Iris pigment epithelial cell (primary cell): ENCODE measurements at regions not wholly inside any gene's neighbourhood (a gene's known extent, or its start where the extent isn't known, plus 50 kb on each side); places are given as distances from the start of the nearest gene placed in this dataset.
"Not testable (repeated sequence)": the region's sequence is repeated elsewhere in the genome, so short reads cannot be mapped to it uniquely, and the experiment has no call there.

Experiments used
- DNase-seq: peaks from one replicate; pipeline ENCODE4 v3.0.0-alpha.2; 2011; ENCODE audit warnings: low read depth

DNA sequence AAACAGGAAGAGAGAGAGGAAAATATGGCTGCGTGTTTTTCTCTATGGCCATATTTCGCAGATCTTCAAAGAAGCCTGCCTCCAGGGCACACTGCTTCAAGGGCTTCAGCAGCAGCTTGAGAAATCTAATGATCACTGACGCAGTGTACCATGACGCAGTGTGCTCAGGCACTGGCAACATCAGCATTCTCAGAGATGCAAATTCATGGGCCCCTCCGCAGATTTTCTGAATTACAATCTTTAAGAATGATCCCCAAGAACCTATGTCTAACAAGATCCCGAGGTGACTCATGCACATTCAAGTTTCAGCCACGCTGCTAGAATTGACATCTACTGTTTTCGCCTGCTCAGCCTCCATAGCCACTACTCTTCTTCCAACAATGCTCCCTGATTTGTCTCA is 143.9 kb upstream of the ZNF366 start:
- no peak for DNase-seq

DNA sequence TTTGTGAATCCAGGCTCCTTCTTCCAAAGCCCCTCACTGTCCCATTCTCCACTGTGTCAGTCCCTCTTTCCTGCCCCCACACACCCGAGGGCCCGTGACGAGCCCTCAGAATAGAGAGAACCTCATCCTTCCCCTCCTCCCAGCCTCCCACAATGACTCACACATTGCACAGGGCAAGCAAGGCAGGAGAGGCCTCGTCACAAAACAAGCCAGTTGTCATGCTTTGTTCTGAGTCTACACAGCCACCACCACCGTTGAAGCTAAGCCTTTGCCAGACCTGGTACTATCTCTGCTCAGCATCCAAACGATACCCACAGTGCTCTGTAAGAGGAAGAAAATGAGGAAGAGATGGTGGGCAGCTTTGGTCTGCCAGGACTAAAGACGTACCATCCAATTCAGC is 142.2 kb upstream of the ZNF366 start:
- DNase-seq, result peak; percentile 68

DNA sequence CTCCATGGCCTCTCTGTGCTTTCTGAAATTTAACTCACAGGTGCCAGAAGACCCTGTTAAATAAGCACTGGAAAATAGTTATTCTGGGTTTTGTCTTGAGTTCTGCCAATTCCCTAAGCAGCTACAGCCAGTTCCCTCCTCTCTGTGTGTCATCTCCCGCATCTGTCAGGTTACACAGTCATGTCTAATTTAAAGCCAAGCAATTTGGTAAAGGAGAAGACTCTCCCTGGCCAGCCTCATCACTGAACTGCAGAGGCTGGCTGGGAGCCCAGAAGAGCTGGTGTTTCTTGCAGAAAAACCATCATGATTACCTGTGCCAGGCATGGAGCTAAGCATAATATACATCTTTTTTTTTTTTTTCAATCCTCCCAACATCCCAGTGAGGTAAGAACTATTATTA is 141.3 kb upstream of the ZNF366 start:
- DNase-seq, result no peak

DNA sequence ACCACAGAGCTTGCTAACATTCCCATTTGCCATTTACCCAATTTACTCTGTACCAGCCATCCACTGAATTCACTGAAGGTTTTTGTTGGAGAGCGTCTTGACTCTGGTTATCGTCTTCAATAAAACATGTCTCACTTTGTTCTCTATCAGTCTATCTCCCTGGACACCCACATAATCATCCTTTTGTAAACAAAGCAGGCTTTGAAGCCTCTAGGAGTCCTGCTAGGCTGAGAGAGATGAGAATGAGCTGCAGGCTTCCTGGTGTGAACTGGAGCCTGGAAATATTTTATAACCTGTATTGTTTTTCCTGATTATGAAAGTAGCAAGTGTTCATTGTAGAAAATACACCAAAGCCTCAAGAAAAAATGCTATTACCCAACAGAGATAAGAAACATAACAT is 140.6 kb upstream of the ZNF366 start:
- DNase-seq, result peak; percentile 49

DNA sequence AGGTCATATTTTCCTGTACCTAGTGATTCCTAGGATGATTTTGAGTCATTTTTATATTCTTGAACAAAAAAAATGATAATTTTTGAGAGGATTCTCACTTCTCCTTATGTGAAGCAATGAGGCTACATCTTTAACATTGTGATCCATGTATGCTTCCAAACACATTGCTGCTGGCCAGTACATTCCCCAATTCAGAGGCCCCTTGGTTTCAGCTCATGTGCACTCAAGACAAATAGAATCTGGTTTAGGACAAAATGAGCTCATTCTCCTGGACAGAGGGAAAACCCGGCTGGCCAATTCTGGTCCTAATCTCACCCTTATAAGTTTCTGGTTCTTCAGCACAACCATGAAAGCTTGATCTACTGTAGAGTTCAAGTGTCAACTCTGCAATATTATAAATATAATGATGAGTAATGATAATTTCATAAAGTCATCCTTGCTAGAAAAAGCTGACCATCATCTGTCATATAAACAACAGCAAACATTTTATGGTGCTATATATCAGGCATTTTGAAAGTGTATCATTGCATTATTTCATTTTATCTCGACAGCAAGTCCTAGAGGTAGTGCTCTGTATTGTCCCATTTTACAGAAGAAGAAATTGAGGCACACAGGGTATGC is 139.1 kb upstream of the ZNF366 start:
- DNase-seq, result no peak

DNA sequence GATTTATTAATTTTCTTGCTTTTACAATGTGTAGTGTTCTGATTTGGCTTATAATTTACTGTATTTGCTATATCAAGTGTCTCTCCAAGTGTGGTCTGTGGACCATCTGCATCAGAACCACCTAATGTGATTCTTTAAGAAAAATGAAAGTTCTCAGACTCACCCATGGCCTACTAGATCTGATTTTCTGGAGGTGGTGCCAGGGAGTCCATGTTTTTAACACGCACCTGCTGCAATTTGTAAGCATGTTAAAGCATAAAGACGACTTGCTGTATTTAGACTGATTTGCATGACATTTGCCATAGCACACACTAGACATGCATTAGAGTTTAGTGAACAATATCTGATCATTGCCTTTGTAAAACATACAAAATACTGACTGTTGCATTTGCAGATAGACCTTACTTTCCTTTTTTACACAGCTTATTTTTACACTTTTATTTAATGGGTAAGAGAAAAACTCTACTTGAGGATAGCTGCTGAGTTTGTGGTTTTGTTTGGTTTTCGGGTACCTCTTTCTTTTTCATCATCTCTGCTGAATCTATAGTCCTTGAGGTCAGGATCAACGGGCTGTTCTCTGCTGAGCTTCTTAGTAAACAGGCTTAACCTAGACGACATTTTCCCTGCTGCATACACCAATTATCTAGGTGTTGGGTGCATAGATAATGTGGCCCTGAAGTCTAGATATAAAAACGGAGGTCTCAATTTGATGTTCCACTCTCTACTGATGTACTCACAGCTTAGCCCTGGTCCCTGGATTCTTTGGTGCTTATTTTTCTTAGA is 138.0 kb upstream of the ZNF366 start:
- no peak for DNase-seq

DNA sequence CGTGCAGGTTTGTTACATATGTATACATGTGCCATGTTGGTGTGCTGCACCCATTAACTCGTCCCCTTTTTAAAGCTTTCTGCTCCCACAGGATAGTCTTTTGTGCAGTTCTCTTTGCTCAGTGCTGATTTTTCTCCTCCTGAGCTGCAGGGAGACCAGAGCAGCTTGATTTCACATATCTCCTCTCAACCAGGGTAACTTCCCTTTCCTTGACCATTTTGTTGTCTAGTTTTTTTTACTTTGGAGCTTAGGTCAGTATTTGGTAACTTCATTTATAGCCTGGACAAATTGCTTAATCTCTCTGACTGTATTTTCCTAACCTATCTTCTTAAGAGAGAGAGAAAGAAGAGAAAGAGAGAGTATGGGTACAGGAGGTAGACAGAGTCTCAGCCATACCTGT is 137.1 kb upstream of the ZNF366 start:
- DNase-seq, result no peak

DNA sequence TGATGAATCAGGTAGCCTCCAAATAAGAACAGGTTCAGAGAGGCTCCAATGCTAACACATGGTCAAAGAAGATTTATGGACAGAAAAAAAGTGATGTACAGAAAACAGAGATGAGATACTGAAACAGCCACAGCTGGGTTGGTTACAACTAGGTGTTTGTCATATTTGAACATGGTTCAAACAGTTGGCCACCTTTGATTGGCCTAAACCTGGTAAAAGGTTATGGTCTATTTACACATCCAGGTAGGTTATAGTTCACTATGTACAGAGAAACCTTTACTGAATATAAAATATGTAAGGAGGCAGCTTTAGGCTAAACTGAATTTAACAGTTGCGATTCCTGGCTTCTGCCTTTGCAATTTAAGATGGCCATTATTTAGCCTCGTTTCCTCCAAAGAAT is 134.0 kb upstream of the ZNF366 start:
- no peak for DNase-seq

DNA sequence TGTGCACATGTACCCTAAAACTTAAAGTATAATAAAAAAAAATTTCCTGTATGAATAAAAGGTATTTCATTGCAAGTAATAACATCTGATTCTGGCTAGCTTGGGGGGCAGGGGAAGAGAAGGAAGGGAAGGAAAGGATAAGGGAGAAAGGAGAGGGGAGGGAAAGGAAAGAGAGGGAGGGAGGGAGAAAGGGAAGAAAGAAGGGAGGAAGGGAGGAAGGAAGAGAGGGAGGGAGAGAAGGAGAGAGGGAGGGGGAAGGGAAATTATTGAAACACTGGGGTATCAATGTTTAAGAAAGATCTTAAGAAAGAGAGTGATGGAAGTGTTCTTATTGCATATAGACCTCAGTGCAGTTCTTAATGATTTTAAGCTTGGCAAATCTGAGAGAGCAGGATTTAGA is 129.8 kb upstream of the ZNF366 start:
- no peak for DNase-seq

DNA sequence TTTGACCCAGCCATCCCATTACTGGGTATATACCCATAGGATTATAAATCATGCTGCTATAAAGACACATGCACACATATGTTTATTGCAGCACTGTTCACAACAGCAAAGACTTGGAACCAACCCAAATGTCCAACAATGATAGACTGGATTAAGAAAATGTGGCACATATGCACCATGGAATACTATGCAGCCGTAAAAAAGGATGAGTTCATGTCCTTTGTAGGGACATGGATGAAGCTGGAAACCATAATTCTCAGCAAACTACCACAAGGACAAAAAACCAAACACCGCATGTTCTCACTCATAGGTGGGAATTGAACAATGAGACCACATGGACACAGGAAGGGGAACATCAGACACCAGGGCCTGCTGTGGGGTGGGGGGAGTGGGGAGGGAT is 129.4 kb upstream of the ZNF366 start:
- not testable (repeated sequence) for DNase-seq

DNA sequence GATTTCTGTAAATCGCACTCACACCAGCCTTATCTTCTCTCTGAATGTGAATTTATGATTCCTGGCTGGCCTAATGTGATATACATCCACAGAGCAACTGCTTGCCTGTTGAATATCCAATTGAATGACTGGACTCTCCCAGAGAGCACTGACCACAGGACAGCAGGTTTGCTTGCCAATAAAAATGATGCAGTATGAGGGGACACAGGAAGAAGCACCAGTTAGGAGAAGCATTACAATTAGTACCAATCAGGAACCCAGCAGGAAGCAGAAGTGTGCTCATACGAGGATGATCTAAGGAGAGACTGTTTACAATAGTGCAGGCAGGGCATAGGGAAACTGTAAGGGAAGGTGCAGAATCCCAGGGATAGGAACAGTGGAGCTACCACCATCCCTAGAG is 127.2 kb upstream of the ZNF366 start:
- DNase-seq, result no peak

DNA sequence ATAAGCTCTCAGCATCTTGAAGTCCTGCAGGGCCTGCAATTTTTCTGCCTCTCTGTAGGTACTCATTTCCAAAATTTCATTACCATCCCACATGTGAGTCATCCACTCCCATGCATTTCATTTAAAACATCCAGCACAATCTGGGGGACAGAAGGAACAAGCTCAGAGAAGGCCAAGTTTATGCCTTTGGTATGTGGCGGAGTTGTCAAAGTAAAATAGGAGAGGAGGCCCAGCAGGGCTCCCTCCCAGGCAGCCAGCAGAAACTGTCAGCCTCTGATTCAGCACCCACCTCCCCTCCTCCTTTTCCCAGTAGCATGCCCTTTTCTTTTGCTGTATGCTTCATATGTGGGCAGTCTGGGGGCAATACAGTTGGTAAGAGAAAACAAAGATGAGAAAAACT is 126.4 kb upstream of the ZNF366 start:
- peak; percentile 33 for DNase-seq

DNA sequence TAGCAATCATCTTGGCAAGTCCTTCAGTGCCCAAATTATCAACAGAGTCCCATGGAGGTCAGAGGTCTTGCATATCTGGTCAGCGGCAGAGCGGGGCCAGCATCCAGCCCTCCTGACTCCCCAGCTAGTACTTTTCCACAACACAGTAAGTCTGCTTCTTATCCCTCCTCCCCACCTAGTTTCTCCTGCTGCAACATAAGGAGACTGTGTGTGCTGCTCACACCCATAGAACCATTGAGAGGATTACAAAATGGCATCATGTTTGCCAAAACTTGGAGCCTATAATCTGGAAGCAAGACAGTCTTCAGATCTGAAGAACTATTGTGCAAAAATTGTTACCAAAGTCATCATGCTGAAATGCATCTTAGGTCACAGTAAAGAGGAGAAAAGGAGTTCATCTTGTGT is 125.8 kb upstream of the ZNF366 start:
- no peak for DNase-seq

DNA sequence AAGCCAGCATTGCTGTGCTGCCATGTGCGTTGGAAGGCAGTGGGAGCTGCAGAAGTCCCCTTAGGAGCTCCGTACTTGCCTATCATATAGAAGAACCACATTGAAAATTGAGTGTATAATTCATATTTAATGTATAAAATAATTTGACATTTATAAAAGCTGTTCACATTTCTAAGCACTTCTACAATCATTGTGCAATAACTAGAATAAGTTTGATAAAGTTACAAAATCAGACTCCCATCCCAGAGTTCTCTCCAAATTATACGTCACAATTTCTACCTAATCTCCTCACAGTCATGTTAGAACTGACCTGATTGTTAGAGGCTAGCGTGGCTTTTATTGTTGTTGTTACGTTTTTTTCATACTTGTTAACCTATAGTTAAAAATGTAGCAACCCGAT is 123.5 kb upstream of the ZNF366 start:
- DNase-seq, result no peak

DNA sequence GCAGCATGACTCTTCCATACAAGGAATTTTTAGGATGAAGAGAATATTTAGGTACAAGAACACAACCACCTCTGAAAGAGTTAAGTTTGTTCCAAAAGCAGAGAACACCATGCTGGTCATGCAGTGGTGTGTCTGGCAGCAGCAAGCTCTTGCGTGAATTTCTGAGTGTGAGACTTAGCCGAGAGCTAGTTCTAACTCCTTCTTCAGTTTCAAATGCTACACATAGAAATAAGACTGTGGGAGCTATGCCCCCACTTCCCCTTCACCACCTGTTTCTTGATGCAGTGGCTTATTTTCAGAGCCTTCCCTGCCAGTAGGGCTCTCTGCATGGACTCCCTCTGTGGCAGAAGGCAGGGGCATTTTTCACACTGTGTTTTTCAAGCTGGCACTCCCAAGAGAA is 122.9 kb upstream of the ZNF366 start:
- DNase-seq, result no peak

DNA sequence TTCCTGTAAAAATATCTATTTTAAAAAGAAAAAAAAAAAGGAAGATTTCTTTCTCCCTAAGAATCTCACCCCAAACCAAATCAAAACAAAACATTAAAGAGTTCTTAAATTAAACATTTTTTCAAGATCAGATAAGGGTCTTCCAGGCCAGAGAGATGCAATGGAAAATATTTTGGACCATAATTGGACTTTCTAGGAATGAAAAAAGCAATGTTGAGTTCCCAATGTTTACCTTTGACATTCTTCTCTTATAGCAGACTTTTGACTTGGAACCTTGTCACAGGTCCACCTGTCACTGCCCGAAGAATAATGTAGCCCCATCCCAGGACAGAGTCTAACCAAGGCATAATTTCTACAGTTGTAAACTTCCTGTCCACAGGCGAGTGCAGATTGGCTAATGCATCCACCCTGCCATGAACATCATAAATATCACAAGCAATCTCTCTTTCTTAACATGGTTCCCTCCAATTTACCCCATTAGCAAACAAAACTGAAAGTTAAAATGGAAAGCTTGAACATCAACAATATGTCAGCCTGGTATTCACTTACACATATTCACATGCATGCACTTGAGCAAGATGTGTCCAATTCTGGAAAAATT is 121.7 kb upstream of the ZNF366 start:
- DNase-seq, result no peak

DNA sequence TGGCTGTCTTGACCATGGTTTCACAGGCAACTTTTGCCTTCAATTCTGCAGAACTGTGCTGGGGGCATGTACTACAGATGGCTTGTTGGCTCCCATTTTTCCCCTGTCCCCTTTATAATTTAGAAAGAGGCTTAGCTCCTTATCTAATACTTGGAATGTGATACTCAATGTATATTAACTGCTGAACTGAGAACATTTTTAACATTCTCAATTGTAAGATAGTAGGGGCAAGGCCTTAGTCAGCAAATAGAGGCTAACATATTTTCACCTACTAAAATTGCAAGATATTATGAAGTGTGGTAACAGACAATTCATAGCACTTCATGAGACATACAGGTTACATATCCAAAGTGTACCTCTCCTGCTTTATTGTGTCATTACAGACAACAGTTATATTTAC is 118.1 kb upstream of the ZNF366 start:
- no peak for DNase-seq

DNA sequence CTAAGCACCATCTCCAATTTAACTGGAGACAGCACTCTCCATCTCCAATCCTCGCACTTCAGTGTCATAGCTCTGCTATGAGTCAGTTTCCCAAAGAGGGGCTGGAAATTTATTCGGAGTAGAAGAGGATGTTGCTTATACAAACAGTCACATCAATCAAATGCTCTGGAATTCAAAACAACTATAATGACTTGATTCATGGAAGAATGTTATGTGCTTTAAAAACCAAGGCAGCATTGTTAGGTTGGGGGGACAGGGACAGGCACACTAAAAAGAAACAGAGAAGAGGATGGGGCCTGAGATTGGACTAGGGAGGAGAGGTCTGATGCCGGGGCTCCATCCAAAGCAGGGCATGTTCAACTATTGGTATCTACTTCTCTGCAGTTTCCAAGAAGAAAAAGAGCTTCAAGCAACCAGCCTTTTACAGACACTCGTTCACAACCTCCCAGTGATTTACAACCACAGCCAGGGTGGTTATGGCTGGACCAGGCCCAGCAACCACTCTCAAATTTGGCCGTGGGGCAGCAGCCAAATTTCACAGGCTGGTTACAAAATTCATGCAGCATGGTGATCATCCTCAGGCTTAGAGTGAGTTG is 117.5 kb upstream of the ZNF366 start:
- peak; percentile 69 for DNase-seq

DNA sequence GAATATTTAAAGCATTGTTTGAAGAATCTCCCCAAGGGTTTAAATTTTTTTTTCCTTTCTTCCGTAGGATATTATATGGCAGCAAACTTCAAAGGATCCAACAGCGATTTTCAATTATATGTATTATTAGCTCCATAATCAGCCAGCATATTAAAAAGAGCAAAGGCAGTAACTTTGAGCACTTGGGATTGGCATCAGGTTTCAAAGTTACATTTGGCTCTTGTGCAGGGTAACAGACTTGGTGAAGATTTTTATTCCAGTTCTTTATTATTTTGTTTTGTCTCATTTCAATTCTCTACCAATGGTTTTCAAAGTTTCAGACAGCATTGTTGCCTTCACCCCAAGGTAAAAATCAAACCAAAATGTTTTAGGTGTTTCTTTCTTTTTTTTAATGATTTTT is 116.7 kb upstream of the ZNF366 start:
- no peak for DNase-seq

DNA sequence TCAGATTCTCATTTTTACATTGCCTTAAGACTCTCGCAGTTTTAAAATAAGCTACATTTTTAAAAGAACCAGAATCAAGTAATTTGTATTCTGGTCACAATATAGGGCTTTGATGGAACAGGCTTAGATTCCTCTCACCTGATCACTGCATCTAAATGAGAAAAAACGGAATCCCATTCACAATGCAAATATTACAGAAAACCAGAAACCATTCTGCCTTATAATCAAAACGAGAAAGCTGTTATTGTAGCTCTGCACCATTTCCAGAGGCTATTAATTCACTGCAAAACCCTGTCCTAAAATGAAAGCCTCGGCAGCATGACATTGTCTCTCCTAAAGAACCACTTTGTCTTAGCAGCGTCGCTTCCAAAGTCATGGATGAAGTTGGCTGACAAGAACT is 116.1 kb upstream of the ZNF366 start:
- DNase-seq, result no peak

DNA sequence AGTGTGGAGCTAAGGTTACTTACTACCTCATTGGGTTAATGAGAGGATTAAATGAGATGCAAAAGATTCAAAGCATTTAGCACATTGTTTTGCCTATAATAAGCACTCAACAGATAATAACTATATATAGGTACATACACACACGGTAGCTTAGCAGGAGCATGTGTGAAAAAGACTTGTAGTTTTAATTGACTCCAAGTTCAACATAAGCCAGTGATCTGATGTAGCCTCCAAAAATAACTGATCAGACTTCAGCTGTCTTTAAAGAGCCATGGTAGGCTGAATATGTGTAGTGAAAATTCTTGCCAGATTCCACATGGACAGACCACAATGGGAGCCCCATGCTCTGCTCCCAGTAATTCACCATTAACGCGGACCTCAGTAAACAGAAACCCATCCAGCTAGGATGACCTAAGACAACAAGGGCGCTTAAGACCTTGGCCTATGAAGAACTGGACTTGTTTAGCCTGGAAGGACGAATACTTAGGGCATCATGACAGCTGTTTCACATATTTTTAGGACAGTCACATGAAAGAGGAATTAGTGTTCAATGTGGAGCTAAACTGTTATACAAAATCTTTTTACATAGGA is 115.1 kb upstream of the ZNF366 start:
- no peak for DNase-seq

DNA sequence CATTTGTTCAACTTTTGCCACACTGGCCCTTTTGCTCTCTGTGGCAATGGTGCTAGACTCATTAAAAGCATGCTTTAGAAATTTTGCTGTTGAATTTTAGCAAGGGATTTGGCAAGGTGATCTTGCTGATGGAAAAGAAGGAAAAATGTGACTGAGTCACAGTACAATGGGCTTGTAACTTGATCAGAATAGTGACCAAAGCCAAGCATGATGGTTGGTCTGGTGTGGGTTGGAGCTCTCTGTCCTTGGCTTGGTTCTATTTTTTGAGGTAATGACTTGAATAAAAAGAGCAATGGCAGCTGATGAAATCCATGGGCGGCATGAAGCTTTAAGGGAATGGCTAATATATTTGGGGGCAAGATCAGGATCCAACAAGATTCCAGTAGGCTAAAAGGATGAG is 114.4 kb upstream of the ZNF366 start:
- DNase-seq, result no peak

DNA sequence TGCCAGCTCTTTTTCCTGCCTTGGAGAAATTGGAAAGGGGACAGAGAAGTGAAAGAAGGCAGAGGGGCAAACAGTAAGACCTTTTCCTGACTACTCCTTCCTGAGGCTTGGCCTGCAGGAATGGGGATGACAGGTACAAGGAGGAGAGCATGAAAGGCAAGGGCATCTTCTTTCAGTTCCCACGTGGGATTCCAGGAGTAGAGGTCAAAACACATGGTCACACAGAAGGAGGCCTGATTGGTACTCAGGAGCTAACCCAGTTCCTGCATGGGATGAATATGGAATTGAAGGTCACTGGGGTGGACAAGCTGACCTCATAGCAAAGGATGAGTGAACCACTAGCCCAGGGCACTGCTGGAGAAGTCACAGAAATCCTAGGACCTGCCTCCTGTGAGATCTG is 112.5 kb upstream of the ZNF366 start:
- no peak for DNase-seq
